ENCODE measurements at regions not wholly inside any gene's neighbourhood (a gene's known extent, or its start where the extent isn't known, plus 50 kb on each side); places are given as distances from the start of the nearest gene placed in this dataset.

- TF ChIP-seq CTCF (IDR thresholded peaks at IDR 0.05; ENCODE audit: insufficient read depth, low read length, missing control alignments): no peak
- ChIA-PET CTCF (no interaction called here), POLR2A (no interaction called here)
- no peak overlapping the region for H3K4me3 ChIP-seq (ENCODE audit: low read depth, low read length)
- no peak for DNase-seq (ENCODE audit: low read depth, low spot score)
Observed at GRCh38 chr1:75984781-75985180, 52.6 kb upstream of the ASB17 start.

DNA sequence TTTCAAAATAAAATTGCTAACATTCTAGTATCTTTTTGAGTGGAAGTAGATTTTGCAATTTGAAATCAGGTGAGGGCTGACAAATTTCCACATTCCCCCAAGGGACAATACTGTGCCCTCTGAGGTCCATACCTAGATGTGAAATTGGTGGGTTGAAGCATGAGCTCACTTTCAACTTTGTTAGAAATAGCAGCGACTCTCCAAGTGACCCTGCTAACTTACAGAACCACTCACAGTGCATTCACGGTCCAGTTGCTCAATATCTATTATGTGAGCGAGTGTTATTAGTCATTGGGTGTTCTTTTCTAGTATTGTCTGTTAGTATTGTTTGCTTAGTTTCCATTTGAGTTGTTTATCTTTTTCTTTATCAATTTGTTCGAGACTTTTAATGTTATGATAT lies 53.6 kb upstream of the ASB17 start:
- CTCF ChIA-PET: no interaction called here
- POLR2A ChIA-PET: no interaction called here
- H3K4me3 ChIP-seq (ENCODE audit: low read depth, low read length): no peak overlapping the region
- TF ChIP-seq CTCF (IDR thresholded peaks at IDR 0.05; ENCODE audit: insufficient read depth, low read length, missing control alignments): no peak
- no peak for DNase-seq (ENCODE audit: low read depth, low spot score)

GRCh38 chr1:75986478-75986877 lies 54.3 kb upstream of the ASB17 start:
- TF ChIP-seq CTCF (IDR thresholded peaks at IDR 0.05; ENCODE audit: insufficient read depth, low read length, missing control alignments): no peak
- CTCF ChIA-PET: no interaction called here
- H3K4me3 ChIP-seq (ENCODE audit: low read depth, low read length): no peak overlapping the region
- no peak for DNase-seq (ENCODE audit: low read depth, low spot score)
- POLR2A ChIA-PET: no interaction called here

DNA sequence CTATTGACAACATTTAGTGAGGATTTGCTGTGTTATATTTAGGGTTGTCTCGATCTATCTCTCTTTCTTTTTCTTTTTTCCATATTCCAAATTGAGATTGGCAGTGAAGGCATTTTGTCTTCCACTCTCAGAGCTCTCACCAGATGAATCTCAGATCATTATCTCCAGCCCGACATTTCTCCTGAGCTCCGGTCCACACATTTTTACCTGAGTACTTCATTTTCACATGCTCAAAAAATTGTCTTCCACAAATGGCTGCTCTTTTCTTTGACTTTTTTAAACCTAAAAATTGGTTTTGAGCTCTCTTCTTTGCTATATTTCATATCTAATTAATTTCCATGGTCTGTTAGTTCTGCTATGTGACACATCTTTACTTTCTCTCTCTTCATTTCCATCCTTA lies 56.9 kb upstream of the ASB17 start:
- TF ChIP-seq CTCF (IDR thresholded peaks at IDR 0.05; ENCODE audit: insufficient read depth, low read length, missing control alignments): no peak
- POLR2A ChIA-PET: no interaction called here
- no peak for DNase-seq (ENCODE audit: low read depth, low spot score)
- no peak overlapping the region for H3K4me3 ChIP-seq (ENCODE audit: low read depth, low read length)
- CTCF ChIA-PET: interaction anchor here (1.2 to 1.8 kb wide), 2 partner anchors 8 to 15 kb away, joined by 3 to 4 read pairs; no protein-coding TSS in a partner anchor

DNA sequence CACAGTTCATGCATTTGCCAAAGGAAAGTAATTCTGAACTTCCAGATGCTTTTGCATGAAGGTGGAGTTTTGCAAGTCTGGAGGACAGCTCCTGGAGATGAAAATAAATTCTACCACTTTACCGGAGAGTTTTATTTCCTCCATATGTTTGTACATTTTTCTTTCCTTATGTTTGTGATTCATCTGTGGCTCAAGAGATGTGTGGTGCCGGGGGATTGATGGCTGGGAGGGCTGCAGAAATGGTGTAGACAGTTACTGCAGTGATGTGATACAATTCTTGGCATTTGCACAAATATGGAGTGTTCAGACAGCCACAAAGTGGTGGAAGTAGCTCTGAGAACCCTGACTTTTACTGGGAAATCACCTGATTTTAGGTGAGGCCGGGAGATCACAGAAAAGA lies 58.5 kb upstream of the ASB17 start:
- no peak for TF ChIP-seq CTCF (IDR thresholded peaks at IDR 0.05; ENCODE audit: insufficient read depth, low read length, missing control alignments)
- H3K4me3 ChIP-seq (ENCODE audit: low read depth, low read length): no peak overlapping the region
- DNase-seq (ENCODE audit: low read depth, low spot score): no peak
- CTCF ChIA-PET: interaction anchor here (0.6 to 1.2 kb wide), 5 partner anchors 9 to 784 kb away, joined by 3 to 4 read pairs (median 4); no protein-coding TSS in a partner anchor
- POLR2A ChIA-PET: no interaction called here

DNA sequence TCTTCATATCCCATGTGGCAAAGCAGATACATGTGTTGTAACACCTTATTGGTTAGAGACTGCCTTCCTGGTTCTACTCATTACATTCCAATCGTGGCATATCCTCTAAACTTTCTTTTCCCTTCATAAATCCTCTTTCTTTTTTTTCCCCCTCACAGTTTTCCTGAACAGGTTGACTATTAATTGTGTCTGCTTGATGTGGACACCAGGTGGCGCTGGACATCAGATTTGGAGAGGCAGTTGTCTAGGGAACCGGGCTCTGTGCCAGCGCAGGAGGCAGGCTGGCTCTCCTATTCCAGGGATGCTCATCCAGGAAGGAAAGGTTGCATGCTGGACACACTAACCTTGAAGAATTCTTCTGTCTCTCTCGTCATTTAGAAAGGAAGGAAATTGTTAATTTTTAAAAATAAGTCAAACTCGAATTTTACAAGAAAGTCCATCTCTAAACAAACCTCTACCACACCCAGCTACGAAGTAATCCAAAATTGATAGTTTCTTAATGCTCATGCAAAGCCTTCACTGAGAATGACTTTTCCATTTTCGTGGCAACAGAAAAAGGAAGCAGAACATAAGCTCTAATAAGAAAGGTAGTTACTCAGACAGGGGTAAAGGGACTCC lies 59.4 kb upstream of the ASB17 start:
- ChIA-PET POLR2A (no interaction called here), CTCF (interaction anchor here (0.6 to 1.2 kb wide), 5 partner anchors 16 to 785 kb away, joined by 3 to 4 read pairs (median 3); no protein-coding TSS in a partner anchor)
- no peak overlapping the region for H3K4me3 ChIP-seq (ENCODE audit: low read depth, low read length)
- DNase-seq (ENCODE audit: low read depth, low spot score): no peak
- TF ChIP-seq CTCF (IDR thresholded peaks at IDR 0.05; ENCODE audit: insufficient read depth, low read length, missing control alignments): peak; percentile 69

Data from AG04449 (cell line).